Cardiac septum (tissue), 1 donor: ENCODE measurements at regions not wholly inside any gene's neighbourhood (a gene's known extent, or its start where the extent isn't known, plus 50 kb on each side); places are given as distances from the start of the nearest gene placed in this dataset.
"Not testable (repeated sequence)": the region's sequence is repeated elsewhere in the genome, so short reads cannot be mapped to it uniquely, and the experiment has no call there.

Experiments used
- DNase-seq: peaks from one replicate; pipeline ENCODE4 v3.0.0-alpha.2; 2020; ENCODE audit warnings: low spot score
- intact Hi-C: fragments of 100-400 bp; cut with DNase I; formaldehyde crosslinking; loops from one replicate; pipeline ENCODE4 v1.14.0; 2022
- donor health status: DM: no; HTN: no; CAD: no.

DNA sequence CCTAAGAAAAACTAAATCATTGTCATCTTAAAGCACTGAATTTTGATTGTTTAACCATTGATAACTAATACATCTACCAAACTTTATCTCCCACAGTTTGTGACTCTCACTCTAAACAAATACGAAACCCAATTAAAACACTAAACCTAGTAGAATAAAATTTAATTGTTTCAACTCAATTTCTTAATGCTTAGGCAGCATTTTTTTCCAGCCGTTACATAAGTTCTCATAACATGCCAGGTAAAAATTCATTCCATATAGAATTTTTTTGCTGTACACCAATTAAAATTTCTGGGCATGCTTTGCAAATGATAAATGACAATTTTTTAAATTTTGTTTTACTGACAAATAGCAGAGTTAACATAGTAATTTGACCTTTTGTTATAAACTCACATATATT is 658.2 kb upstream of the FLRT2 start:
- intact Hi-C loops, result no loop called here
- DNase-seq, result no peak

DNA sequence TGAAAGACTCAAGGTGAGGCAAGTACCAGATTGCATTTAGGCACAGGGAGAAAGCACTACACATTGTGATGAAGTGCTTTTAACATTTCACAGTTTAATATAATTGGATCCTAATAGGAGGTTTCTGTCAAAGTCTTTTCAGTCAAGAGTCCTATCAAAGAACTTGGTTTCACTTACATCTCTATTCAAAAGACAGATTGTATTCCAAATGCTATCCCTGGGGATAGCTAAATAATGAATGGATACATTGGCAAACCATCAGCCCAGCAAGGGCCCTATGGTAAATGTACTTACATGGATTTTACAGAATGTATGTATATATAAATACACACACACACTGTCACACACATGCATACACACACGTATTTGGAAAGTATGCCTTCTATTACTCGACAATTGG is 655.5 kb upstream of the FLRT2 start:
- intact Hi-C loops, result no loop called here
- no peak for DNase-seq

DNA sequence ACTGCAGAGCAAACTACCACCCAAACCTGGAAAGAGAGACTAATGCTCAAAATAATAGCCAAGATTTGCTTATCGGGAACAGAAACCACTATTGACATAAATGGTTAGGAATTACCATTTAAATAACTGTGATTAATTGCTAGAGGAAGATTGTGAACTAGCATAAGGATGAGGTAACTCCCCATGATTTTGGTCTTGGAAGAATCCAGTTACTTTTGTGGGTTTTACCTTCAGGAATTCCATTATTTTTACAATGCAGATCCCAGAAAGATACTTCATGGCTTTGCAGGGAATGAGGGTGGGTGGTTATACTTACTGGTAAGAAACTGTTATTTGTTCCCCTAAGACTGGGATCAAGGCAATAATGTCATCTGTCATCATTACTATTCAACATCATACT is 652.9 kb upstream of the FLRT2 start:
- intact Hi-C loops, result no loop called here
- DNase-seq, result no peak

DNA sequence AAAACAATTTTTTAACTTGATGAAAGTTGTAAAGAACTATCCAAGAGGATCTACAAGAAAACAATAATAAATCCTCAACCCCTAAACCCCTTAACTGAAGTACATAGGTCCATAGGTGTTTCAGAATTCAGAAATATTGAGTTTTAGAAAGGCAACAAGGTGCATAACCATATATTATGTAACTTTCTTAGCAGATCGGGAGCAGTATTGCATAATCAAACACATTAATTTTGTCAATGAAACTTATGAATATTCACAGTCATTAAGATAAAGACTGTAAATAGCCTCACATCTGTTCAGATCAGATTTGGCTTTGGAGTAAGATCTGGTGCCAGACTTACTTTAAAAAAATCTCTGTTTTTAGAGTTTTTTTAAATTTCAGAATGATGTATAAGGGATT is 647.1 kb upstream of the FLRT2 start:
- DNase-seq, result no peak
- intact Hi-C loops, result no loop called here

DNA sequence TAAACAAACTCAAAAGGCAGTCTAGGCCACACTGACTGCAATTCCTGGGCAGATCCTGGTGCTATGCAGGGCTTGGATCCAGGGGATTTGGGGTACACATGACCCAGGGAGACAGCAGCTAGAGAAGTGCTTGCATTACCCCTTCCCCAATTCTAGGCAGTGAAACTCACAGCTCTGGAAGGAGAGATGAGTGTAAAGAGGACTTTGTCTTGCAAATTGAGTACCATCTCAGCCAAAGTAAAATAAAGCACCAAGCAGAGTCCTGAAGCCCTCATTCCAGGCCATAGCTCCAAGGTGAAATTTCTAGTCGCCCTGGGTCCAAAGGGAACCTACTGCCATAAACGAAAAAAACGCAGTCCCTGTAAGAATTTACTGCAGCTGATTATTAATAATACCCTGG is 644.9 kb upstream of the FLRT2 start:
- intact Hi-C loops, result no loop called here
- no peak for DNase-seq

DNA sequence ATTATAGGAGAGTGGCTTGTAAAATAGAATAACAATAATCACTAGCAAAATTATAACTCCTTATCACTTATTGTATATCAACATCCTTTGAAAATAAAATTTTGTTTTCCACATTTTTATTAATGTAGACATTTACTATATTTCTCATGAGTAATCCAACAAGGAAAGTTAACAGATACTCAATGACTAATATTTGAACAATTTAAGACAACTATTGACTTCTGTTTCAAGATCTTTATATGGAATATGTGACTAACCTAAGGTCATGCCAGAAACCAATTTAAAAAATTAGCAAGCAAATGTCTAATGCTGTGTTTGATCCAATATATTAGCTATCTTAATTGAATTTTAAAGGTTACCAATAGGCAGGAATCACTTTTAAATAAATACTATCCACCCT is 638.5 kb upstream of the FLRT2 start:
- DNase-seq, result no peak

DNA sequence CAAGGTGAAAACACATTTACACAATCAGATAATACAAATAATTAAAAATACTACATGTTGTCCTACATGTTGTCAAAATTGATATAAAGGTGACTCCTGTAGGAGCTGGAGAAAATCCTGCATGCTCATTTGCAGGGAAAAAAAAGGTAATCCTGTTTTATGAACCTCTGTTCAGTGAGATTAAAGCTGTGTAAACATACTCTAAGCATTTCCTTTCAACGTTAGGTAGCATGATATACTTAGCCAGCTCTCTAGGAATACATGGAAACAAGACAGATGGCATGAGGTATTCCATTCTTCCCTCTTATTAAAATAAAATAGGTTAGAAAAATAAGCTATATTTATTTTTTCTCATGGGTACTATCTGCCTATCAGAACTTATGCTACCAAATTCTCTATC is 635.7 kb upstream of the FLRT2 start:
- DNase-seq, result no peak
- intact Hi-C loops, result no loop called here

More for the DNA sequence above, 638.5 kb upstream of the FLRT2 start:
- intact Hi-C loops, result no loop called here

DNA sequence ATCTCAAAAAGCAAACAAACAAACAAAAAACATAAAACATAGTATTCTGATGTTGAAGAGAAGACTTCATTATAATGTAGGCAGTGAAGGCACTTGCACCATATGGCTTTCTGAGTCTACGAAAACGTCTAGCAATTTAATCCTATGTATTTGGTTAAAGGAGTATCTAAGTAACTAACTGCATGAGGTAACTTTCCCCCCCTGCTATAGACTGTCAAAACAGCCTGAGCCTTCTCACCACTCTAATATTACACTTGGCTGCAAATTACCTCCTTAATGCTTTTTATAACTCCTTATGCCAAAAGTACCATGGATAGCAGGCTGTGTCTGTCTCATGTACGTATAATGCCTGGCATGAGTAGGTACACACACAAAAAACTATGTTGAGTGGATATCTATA is 607.6 kb upstream of the FLRT2 start:
- no peak for DNase-seq
- intact Hi-C loops, result no loop called here

DNA sequence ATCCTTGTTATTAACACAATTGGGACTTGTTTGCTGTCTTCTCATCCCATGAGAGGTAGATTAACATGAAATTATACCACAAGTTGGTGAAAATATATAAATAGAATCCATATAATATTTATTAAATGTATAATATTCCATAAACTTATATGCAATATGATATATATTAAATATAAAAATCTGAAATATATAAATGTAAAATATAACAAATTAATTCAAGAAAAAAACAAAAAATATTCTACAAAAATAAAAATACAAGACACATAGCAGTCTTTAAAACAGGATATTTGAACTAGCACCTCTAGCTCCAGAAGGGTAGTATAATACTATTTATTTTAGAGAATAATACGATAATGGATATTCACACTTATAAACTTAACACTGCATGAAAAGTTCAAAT is 603.3 kb upstream of the FLRT2 start:
- DNase-seq, result no peak
- intact Hi-C loops, result no loop called here

DNA sequence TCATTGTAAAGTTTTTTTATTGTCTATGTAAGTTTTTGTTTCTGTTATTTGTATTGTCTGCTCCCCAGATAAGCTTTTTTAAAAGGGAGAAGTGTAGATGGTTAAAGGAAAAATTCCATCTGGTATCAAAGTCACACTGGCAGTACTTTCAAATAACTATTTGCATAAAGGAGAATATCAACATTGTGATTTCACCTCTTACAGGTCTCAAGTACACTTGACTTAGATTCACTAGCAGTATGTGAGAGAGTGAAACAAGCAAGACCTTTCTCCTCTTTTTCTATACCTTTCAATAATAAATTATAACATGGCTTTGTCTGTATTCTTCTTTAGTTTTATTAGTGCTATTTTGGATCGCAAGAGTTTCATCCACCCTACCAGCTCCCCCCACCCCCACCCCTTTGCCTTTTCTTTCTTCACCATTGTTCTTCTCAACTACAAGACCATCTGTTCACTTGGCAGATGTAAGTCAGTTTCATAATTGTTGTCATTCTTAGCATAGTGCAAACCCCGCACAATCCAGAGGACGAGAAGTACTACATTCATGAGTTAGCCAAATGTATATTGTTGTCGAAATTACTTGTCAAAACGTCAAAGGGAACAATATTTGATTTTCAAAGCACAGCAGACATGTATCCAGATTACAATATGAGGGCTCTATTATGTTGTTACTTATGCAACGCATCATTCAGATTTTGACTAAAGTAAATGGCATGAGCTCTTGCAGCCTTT is 602.7 kb upstream of the FLRT2 start:
- intact Hi-C loops, result no loop called here
- no peak for DNase-seq

DNA sequence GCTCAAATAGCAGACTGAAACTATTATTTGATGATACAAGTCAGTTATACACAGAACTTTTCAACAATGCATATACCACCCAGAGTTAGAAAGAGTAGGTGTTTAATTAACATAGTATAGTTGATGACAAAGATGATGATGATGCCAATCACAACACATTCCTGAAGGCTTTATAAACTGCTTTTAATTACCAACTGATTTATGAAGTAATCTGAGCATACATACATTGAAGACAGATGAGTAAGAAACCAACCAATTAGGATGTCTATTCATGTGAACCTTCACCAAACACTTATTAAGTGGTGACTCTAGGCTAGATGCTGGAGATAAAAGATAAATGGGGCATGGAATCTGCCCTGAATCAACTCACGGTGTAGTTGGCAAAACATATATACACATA is 600.9 kb upstream of the FLRT2 start:
- intact Hi-C loops, result no loop called here
- no peak for DNase-seq

DNA sequence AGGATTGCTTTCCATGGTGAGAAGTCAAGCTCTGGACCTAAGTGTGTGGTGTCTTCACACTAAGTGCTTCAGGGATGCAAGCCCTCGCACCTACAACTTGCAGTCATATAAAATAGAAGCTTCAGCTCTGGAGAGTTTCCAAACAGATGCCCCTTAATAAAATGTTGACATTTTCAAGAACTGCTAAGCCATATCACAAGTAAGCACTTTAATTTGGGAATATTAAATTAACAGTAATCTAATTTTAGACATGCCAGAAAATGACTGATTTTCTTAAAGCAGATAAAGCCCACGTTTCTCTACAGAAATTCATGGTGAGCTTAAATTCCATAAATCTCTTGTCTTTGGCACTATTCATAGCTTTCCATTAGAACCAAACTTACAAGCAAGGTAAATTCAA is 600.1 kb upstream of the FLRT2 start:
- intact Hi-C loops, result no loop called here
- no peak for DNase-seq

DNA sequence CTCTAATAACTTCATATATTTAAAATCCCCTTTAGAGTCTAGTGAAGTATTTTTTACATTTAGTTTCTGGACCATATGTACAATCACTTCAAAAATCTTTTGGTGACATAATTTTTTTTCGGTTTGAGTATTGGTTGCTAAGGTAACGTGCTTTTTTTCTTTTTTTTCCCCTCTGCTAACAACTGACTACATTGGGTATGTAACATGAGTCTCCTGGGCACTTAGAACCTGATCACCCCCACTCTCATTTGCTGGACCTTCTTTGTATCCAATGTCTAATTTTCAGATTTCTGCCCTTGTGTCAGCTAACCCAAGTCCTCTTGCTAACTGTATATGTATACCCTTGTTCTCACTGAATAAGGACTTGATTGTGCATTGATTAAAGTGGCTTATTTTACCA is 592.9 kb upstream of the FLRT2 start:
- intact Hi-C loops, result no loop called here
- DNase-seq, result no peak

DNA sequence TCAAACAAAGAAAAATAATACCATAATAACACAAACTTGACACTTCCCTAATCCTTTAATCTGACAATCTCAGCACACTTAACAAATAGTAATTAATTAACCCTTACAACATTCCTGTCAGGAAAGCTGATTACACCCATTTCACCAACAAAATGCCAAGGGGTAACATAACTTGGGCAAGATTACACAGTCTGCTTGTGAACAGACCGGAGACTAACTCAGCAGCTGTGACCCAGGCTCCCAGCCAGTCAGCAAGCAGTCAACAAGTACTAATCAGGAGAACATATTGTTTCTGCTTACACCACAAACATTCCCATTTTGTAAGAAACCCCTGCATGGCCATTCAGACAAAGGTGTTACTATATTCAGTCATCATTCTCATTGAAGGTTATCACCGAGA is 592.5 kb upstream of the FLRT2 start:
- no peak for DNase-seq
- intact Hi-C loops, result no loop called here

DNA sequence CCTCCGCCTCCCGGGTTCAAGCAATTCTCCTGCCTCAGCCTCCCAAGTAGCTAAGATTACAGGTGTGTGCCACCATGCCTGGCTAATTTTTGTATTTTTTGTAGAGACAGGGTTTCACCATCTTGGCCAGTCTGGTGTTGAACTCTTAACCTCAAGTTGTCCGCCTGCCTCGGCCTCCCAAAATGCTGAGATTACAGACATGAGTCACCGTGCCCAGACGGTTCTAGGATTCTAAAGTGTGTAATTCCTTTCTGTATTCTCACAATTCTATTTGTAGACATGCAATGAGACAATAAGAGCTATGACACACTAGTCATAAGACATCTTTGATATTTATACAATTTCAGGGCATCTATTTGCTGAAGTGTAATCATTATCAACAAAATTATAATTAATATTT is 585.0 kb upstream of the FLRT2 start:
- intact Hi-C loops, DNase-seq: not testable (repeated sequence)

DNA sequence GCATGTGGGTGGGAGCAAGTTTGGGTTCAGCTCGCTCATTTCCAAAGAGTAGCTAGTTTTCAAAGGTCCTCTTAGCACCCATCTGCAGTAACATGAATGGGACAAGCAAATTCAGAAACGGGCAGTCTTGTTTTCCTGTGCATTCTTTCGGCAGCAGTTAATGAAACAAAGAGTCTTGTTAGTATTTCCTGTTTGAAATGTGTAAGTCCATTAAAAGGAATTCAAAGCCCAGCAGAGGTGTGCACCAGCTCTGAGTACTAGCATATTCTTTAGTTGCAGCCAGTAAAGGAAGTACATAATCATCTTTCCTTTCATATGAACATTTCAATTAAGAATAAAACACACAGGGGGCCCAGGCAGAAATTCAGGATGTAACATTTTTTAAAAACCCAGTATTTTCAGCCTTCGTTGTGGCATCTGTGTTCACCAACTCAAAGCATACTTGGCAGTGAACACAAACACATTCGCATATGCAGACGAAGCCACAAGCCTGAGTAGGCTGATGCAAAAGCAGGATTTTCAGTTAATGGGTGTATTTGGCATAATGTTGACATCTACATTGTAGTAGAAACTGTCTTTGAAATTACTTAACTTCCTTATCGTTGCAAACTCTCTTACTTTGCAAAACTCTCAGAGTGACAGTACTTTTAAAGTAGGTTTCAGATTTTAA is 570.0 kb upstream of the FLRT2 start:
- intact Hi-C loops, result loop anchor here (5.0 kb wide), 1 partner anchor 98 kb away; no protein-coding TSS in a partner anchor
- no peak for DNase-seq

DNA sequence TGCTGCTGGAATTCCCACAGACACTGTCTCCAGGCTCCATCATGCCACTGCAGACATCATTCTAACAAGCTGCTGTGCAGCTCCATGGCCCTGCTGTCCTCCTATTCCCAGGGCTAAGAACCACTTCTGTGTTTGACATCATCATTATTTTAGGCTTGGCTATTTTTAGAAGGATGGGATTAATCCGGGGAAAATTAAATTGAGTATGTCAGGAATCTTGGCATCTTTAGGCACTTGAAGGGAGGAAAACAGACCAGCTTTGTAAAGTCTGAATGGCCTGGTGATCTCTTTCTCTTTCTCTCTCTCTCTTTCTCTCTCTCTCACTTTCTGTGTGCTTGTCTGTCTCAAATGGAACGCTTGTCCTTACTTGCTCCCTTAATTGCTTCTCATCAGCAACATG is 568.3 kb upstream of the FLRT2 start:
- intact Hi-C loops, result no loop called here

DNA sequence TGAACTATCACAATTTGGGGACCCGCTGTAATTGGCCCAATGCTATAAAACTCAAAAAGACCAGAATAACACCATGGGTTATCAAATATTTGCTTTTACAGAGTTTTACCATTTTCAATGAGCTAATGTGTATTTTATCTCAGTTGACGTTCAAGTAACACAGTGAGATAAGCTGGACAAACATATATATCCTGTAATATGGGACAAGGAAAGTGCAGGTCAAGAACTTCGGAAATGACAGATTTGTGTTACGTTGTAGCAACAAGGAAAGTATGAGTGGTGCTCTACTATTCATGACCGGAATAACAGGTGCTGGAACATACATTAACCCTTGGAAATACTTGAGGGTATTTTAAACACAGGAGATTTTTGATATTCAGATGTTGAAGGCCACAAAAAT is 566.4 kb upstream of the FLRT2 start:
- no peak for DNase-seq
- intact Hi-C loops, result no loop called here

More for the DNA sequence above, 568.3 kb upstream of the FLRT2 start:
- DNase-seq, result no peak

DNA sequence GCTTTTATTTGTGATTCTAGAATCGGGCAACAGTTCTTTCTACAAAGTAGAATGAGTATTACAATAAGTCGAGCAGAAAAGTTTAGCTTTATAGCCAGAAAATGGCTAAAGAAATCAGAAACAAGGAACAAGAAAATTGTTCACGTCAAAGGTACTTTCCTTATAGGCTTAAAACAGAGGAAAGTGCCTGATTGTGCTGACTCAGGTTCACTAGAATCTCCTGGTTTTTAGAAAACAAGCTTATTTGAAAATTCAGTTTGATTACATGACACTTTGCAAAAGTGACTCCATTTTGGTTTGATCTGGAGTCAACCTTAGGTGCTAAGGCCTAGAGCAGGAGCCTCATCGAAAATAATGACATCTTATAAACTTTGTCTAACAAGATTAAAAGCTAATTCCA is 564.7 kb upstream of the FLRT2 start:
- intact Hi-C loops, result no loop called here
- no peak for DNase-seq

DNA sequence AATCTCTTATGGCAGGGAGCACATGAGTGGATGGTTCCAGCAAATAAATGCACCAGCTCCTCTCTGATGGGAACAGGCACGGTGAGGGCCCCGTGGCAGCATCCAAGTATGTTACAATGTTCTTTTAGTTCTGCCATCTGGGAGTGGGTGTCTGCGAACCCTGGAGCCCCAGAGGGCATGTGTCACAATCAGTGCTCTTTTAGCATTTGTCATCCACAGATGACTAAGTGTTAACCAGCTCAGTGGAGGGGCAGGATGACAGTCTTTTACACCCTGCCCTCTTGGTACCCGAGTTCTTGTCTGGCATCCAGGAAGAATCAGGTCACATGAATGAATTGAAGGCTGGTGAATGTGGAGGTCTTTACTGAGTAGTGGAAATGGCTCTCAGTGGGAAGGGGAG is 560.4 kb upstream of the FLRT2 start:
- no peak for DNase-seq
- intact Hi-C loops, result no loop called here

DNA sequence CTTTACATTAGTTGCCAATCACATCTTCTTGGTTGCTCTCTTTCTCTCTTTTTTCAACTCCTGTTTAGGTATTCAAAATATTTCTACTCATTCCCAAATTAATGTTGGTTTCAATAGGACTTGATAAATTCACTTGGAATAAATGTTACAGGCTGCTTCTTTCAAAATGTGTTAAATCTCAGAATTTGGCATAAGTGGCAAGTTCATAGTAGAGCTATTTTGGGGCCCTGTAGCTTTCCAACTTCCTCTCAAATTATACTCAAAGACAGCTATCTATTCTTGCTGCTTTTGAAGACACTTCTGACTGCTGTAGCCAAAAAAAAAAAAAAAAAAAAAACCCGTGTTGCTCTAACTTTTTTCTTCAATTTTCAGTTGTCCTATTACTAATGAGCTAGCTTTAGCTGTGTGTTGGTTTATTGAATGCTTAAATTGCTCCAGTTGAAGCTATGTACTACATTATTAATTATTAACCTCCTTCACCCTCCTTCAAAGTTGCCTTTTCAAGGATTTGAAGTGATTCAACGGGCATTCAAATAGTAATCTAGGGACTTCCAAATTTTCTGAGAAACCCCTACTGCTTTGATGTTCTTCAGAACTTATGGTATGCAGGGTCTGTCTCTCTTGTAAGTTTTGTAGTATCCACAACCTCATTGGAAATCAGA is 554.6 kb upstream of the FLRT2 start:
- intact Hi-C loops, result no loop called here
- DNase-seq, result no peak
